ENCODE measurements at regions not wholly inside any gene's neighbourhood (a gene's known extent, or its start where the extent isn't known, plus 50 kb on each side); places are given as distances from the start of the nearest gene placed in this dataset.

GRCh38 chr15:93854088-93854487 lies 377.3 kb upstream of the MCTP2 start:
- Histone ChIP-seq H4K8ac (ENCODE audit: low read depth in 2 of 2, low read length in 2 of 2) (no peak overlapping the region), H4K20me1 (ENCODE audit: insufficient read depth, low read length) (no peaks in the 10 kb centered on the region), H3K4me3 (ENCODE audit: insufficient read depth, low read depth, low read length) (no peak overlapping the region), H3K36me3 (ENCODE audit: control insufficient read depth, insufficient read depth, low read length) (no peaks in the 10 kb centered on the region), H3K9me1 (ENCODE audit: insufficient read depth, low read length) (no peaks in the 10 kb centered on the region), H3K4me2 (ENCODE audit: low read depth, low read length) (no peak overlapping the region), H2AFZ (replicated peaks; ENCODE audit: low read length, poor library complexity) (no peak overlapping the region), H3K56ac (ENCODE audit: extremely low read depth, insufficient read depth, low read length) (no peak overlapping the region), H4K91ac (ENCODE audit: insufficient read depth, low read depth, low read length) (no peak overlapping the region), H3K9me3 (ENCODE audit: control insufficient read depth, insufficient read depth, low read length) (peaks cover 8% of the 10 kb centered on the region), H4K5ac (ENCODE audit: low read depth, low read length) (no peak overlapping the region), H3K79me1 (ENCODE audit: low read depth in 1 of 2, low read length in 2 of 2) (no peaks in the 10 kb centered on the region), H2AK9ac (replicated peaks; ENCODE audit: low read depth, low read length, poor library complexity) (no peak overlapping the region), H3K4me1 (ENCODE audit: control insufficient read depth, insufficient read depth, low read length) (no peaks in the 10 kb centered on the region), H2AK5ac (ENCODE audit: low read depth, low read length) (no peak overlapping the region), H2BK20ac (ENCODE audit: low read depth, low read length) (no peak overlapping the region), H2BK5ac (ENCODE audit: low read depth, low read length, poor library complexity, severe bottlenecking) (no peak overlapping the region), H3K14ac (replicated peaks; ENCODE audit: low read depth, low read length) (no peak overlapping the region), H3K18ac (ENCODE audit: low read depth, low read length) (no peak overlapping the region), H3K4ac (ENCODE audit: low read depth, low read length) (no peak overlapping the region), H2BK120ac (ENCODE audit: low read depth, low read length) (no peak overlapping the region), H3K9ac (ENCODE audit: low read depth, low read length) (no peak overlapping the region), H3K23ac (ENCODE audit: low read depth, low read length) (no peak overlapping the region), H3K27me3 (ENCODE audit: control insufficient read depth, insufficient read depth, low read length) (no peaks in the 10 kb centered on the region), H2BK15ac (ENCODE audit: low read depth, low read length) (no peak overlapping the region), H3K27ac (ENCODE audit: insufficient read depth, low read length) (no peak overlapping the region)
- dilution Hi-C loops (cut with HindIII; ENCODE audit: low sequenced_read_pairs, unreplicated experiment) (no loop called here), in situ Hi-C loops (cut with MboI; ENCODE audit: low sequenced_read_pairs) (no loop called here), intact Hi-C loops (cut with micrococcal nuclease) (no loop called here)
- CTCF ChIA-PET: no interaction called here
- no TSS peak for BruUV-seq (replicated peaks)
- WGBS, 2 experiments (ENCODE audit: extremely low coverage in 2 of 2, insufficient read length in 1 of 2): 80% methylated on average over 1 of the region's 3 CpGs; no CpG with 5 or more reads in 1 of the 2 experiments
- ATAC-seq (ENCODE audit: low read depth) (no peak), DNase-seq (no peak)
- POLR2A ChIA-PET (ENCODE audit: unreplicated experiment): no interaction called here
- TF ChIP-seq SMC3 (IDR thresholded peaks at IDR 0.05; ENCODE audit: low read depth, low read length): no peak
- TF ChIP-seq POLR2A (IDR thresholded peaks at IDR 0.05; ENCODE audit: low read depth, low read length): no peak
- no peak for TF ChIP-seq USF2 (IDR thresholded peaks at IDR 0.05; ENCODE audit: low read depth, low read length)
- TF ChIP-seq ELK1 (IDR thresholded peaks at IDR 0.05; ENCODE audit: borderline replicate concordance, low read depth, low read length): no peak
- TF ChIP-seq CTCF (conservative IDR thresholded peaks at IDR 0.05; ENCODE audit: low read depth, low read length): no peak
- no peak for TF ChIP-seq RAD21 (IDR thresholded peaks at IDR 0.05; ENCODE audit: low read length)
